SK-N-SH (cell line): ENCODE measurements at regions not wholly inside any gene's neighbourhood (a gene's known extent, or its start where the extent isn't known, plus 50 kb on each side); places are given as distances from the start of the nearest gene placed in this dataset.

Experiments
- CTCF ChIA-PET: fragments of 300-600, 350-600 bp; formaldehyde crosslinking; extraction: SDS; loops from one replicate; lab custom pipeline; 2021; lab: Yijun Ruan, JAX
- POLR2A ChIA-PET: fragments of 350-600 bp; sonication (Branson Sonifier 250); formaldehyde crosslinking; extraction: SDS; loops from one replicate; lab custom pipeline; 2020; ENCODE audit warnings: antibody characterized with exemption, inconsistent platforms; lab: Yijun Ruan, JAX
- DNase-seq: peaks from one replicate; pipeline ENCODE4 v3.0.0; 2012
- H2AFZ ChIP-seq: fragments of 200-600 bp; sonication (generic); 2 replicates; pipeline ENCODE4 v1.8.1; 2016; ENCODE audit warnings: antibody characterized with exemption, mild to moderate bottlenecking, low read depth
- H3F3A ChIP-seq: fragments of 200-600 bp; sonication (generic); replicated peaks from 2 replicates; pipeline ENCODE3; 2016; ENCODE audit warnings: antibody characterized with exemption, mild to moderate bottlenecking; ENCODE audit not compliant: insufficient read depth
- H3K27ac ChIP-seq, 2 experiments: fragments of 200-500 bp in 1 of 2; fragments of 200-600 bp in 1 of 2; sonication (Bioruptor generic) in 1 of 2; sonication (generic), shearing (Covaris generic) in 1 of 2; 2 replicates each; pipeline versions ENCODE4 v1.5.1 to v1.6.1; 2014 to 2016; ENCODE audit warnings: low read depth in 2 of 2, inconsistent platforms in 1 of 2, low read length in 1 of 2, mild to moderate bottlenecking in 1 of 2, mixed read lengths in 1 of 2
- H3K27me3 ChIP-seq: fragments of 200-600 bp; sonication (generic), shearing (Covaris generic); 2 replicates; pipeline ENCODE4 v1.6.1; 2016; ENCODE audit warnings: mixed run types; ENCODE audit not compliant: insufficient read depth
- H3K36me3 ChIP-seq, 2 experiments: fragments of 200-500 bp in 1 of 2; fragments of 200-600 bp in 1 of 2; sonication (Bioruptor generic) in 1 of 2; sonication (generic) in 1 of 2; replicated peaks in 1 of 2; 2 replicates each; pipeline versions ENCODE3 to v1.5.1; 2014 to 2016; ENCODE audit warnings: low read length in 1 of 2, mild to moderate bottlenecking in 1 of 2; ENCODE audit not compliant: insufficient read depth in 2 of 2, control insufficient read depth in 1 of 2
- H3K4me1 ChIP-seq, 2 experiments: fragments of 200-500 bp in 1 of 2; fragments of 200-600 bp in 1 of 2; sonication (Bioruptor generic) in 1 of 2; sonication (generic), shearing (Covaris generic) in 1 of 2; 2 replicates each; pipeline versions ENCODE4 v1.5.1 to v1.6.1; 2014 to 2016; ENCODE audit warnings: low read depth in 1 of 2, low read length in 1 of 2, mixed run types in 1 of 2; ENCODE audit not compliant: insufficient read depth in 2 of 2, control insufficient read depth in 1 of 2
- H3K4me2 ChIP-seq: fragments of 200-600 bp; sonication (generic), shearing (Covaris generic); 2 replicates; pipeline ENCODE4 v1.6.1; 2017; ENCODE audit warnings: mixed run types
- H3K4me3 ChIP-seq, 2 experiments: fragments of 200-500 bp in 1 of 2; fragments of 200-600 bp in 1 of 2; sonication (Bioruptor generic) in 1 of 2; sonication (generic), shearing (Covaris generic) in 1 of 2; 2 replicates each; pipeline versions ENCODE4 v1.5.1 to v1.8.1; 2014 to 2016; ENCODE audit warnings: low read depth in 2 of 2, inconsistent platforms in 1 of 2, low read length in 1 of 2, mild to moderate bottlenecking in 1 of 2, mixed read lengths in 1 of 2, moderate library complexity in 1 of 2
- H3K79me2 ChIP-seq: fragments of 200-600 bp; sonication (generic); 2 replicates; pipeline ENCODE4 v1.8.1; 2017; ENCODE audit warnings: mild to moderate bottlenecking; ENCODE audit not compliant: insufficient read depth
- H3K9ac ChIP-seq: fragments of 200-600 bp; sonication (generic); 2 replicates; pipeline ENCODE4 v1.6.1; 2017; ENCODE audit warnings: mixed run types
- H3K9me2 ChIP-seq: fragments of 200-600 bp; sonication (generic); 2 replicates; pipeline ENCODE4 v1.6.1; 2017; ENCODE audit warnings: mixed run types
- H3K9me3 ChIP-seq: fragments of 200-600 bp; sonication (generic); 2 replicates; pipeline ENCODE4 v1.6.1; 2017; ENCODE audit warnings: mixed run types, mild to moderate bottlenecking, moderate library complexity
- H4K20me1 ChIP-seq: fragments of 200-600 bp; sonication (generic); 2 replicates; pipeline ENCODE4 v1.6.1; 2017; ENCODE audit warnings: mild to moderate bottlenecking, mixed run types; ENCODE audit not compliant: insufficient read depth
- ELF1 ChIP-seq: IDR thresholded peaks from 2 replicates; pipeline ENCODE4 v1.4.0; 2012
- EP300 ChIP-seq, 2 experiments: IDR thresholded peaks; 2 replicates each; pipeline versions ENCODE4 v1.4.0 to v1.6.1; 2012; ENCODE audit warnings: borderline replicate concordance in 1 of 2, low read depth in 1 of 2, low read length in 1 of 2
- FOSL2 ChIP-seq: IDR thresholded peaks from 2 replicates; pipeline ENCODE4 v1.4.0; 2012; ENCODE audit warnings: low read depth, mild to moderate bottlenecking, moderate library complexity, borderline replicate concordance
- FOXJ3 ChIP-seq: sonication (generic); formaldehyde crosslinking; IDR thresholded peaks from 2 replicates; pipeline ENCODE4 v1.5.1; 2020; ENCODE audit warnings: mild to moderate bottlenecking, missing genetic modification reagents
- FOXM1 ChIP-seq: IDR thresholded peaks from 2 replicates; pipeline ENCODE4 v1.4.0; 2012; ENCODE audit warnings: low read depth, mild to moderate bottlenecking
- GABPA ChIP-seq: IDR thresholded peaks from 2 replicates; pipeline ENCODE4 v1.4.0; 2012; ENCODE audit warnings: low read depth, mild to moderate bottlenecking
- GATA2 ChIP-seq: sonication (generic); formaldehyde crosslinking; IDR thresholded peaks from 2 replicates; pipeline ENCODE4 v1.5.0; 2020; ENCODE audit warnings: mild to moderate bottlenecking, missing genetic modification reagents
- IRF3 ChIP-seq: fragments of 150-350 bp; IDR thresholded peaks from 2 replicates; pipeline ENCODE4 v1.6.1; 2016; ENCODE audit warnings: mild to moderate bottlenecking, low read depth, low read length
- JUND ChIP-seq: IDR thresholded peaks from 2 replicates; pipeline ENCODE4 v1.4.0; 2012
- MEF2A ChIP-seq: IDR thresholded peaks from 2 replicates; pipeline ENCODE4 v1.4.0; 2012; ENCODE audit warnings: low read depth, borderline replicate concordance
- MXI1 ChIP-seq: IDR thresholded peaks from 2 replicates; pipeline ENCODE4 v1.6.1; 2012; ENCODE audit warnings: mild to moderate bottlenecking, low read depth, low read length, improper control_type of control experiment
- NFIC ChIP-seq: IDR thresholded peaks from 2 replicates; pipeline ENCODE4 v1.4.0; 2012; ENCODE audit warnings: borderline replicate concordance
- POLR2AphosphoS5 ChIP-seq: IDR thresholded peaks from 2 replicates; pipeline ENCODE4 v1.6.1; 2012; ENCODE audit warnings: low read depth, low read length
- RCOR1 ChIP-seq: fragments of 150-350 bp; IDR thresholded peaks from 2 replicates; pipeline ENCODE4 v1.6.1; 2017; ENCODE audit warnings: antibody characterized with exemption, low read length
- RFX5 ChIP-seq: IDR thresholded peaks from 2 replicates; pipeline ENCODE4 v1.6.1; 2012; ENCODE audit warnings: mild to moderate bottlenecking, improper control_type of control experiment, low read length
- RXRA ChIP-seq: IDR thresholded peaks from 2 replicates; pipeline ENCODE4 v1.4.0; 2012; ENCODE audit warnings: low read depth, mild to moderate bottlenecking, borderline replicate concordance
- SIN3A ChIP-seq: IDR thresholded peaks from 2 replicates; pipeline ENCODE4 v1.6.1; 2012; ENCODE audit warnings: low read depth, mild to moderate bottlenecking, low read length, moderate library complexity, borderline replicate concordance
- SMC3 ChIP-seq: IDR thresholded peaks from 2 replicates; pipeline ENCODE4 v1.6.1; 2012; ENCODE audit warnings: low read depth, low read length, improper control_type of control experiment
- YY1 ChIP-seq: IDR thresholded peaks from 2 replicates; pipeline ENCODE4 v1.4.0; 2012; ENCODE audit warnings: low read depth, mild to moderate bottlenecking
- WGBS: methylation state at CpG from one replicate; pipeline ENCODE4 v1.1.6; 2017; ENCODE audit warnings: low lambda C conversion rate; 5-methylcytosine and 5-hydroxymethylcytosine counted together
- TF ChIP-seq, protein P1 (sequence below): IDR thresholded peaks from 2 replicates; pipeline ENCODE4 v1.4.0; 2012; ENCODE audit warnings: low read depth, borderline replicate concordance

GRCh38 chr13:62906469-62906868 is 1490.8 kb upstream of the PCDH20 start:
- no peak overlapping the region for H2AFZ ChIP-seq
- CTCF ChIA-PET = no interaction called here
- H3K9me3 ChIP-seq = no peaks in the 10 kb centered on the region
- no peak overlapping the region for H3K4me3 ChIP-seq
- no peaks in the 10 kb centered on the region for H3K27me3 ChIP-seq
- POLR2A ChIA-PET = no interaction called here
- no peaks in the 10 kb centered on the region for H3F3A ChIP-seq
- no peaks in the 10 kb centered on the region for H3K36me3 ChIP-seq
- no peak overlapping the region for H3K9ac ChIP-seq
- no peaks in the 10 kb centered on the region for H3K4me1 ChIP-seq
- no peak overlapping the region for H3K4me2 ChIP-seq
- H3K79me2 ChIP-seq = no peaks in the 10 kb centered on the region
- H4K20me1 ChIP-seq = no peaks in the 10 kb centered on the region
- no peak for DNase-seq
- H3K27ac ChIP-seq = no peak overlapping the region
- H3K9me2 ChIP-seq = no peaks in the 10 kb centered on the region
- no peak for TF ChIP-seq JUND
- no peak for TF ChIP-seq FOSL2
- no peak for TF ChIP-seq RCOR1
- no peak for TF ChIP-seq MEF2A
- no peak for TF ChIP-seq NFIC
- no peak for TF ChIP-seq ELF1
- TF ChIP-seq GATA2 (CRISPR knock-in tag) = no peak
- TF ChIP-seq RFX5 = no peak
- TF ChIP-seq SIN3A = no peak
- TF ChIP-seq GABPA = no peak
- TF ChIP-seq, protein P1, sequence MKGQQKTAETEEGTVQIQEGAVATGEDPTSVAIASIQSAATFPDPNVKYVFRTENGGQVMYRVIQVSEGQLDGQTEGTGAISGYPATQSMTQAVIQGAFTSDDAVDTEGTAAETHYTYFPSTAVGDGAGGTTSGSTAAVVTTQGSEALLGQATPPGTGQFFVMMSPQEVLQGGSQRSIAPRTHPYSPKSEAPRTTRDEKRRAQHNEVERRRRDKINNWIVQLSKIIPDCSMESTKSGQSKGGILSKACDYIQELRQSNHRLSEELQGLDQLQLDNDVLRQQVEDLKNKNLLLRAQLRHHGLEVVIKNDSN = no peak
- no peak for TF ChIP-seq FOXJ3 (CRISPR knock-in tag)
- TF ChIP-seq IRF3 = no peak

DNA sequence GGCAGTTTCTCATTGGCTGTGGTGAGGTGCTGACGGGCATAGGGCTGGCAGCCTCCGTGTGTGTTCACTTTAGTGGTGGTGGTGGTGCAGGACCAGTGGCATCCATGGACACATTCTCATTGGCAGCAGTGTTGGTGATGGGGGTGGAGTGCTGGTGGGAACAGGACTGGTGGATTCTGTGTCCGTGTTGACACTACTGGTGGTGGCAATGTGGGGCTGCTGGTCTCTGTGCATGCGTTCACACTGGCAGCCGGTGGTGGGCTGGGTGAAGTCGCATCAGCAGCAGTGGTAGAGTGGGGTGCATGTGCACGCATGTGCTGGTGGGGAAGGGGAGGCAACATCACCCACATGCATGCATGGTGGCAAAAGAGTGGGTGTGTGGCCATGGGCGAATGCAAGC is 1471.4 kb upstream of the PCDH20 start:
- Histone ChIP-seq H3K27ac (no peak overlapping the region), H3K9me3 (no peaks in the 10 kb centered on the region), H3K27me3 (no peaks in the 10 kb centered on the region), H3K36me3 (no peaks in the 10 kb centered on the region), H3F3A (no peaks in the 10 kb centered on the region), H3K9me2 (no peaks in the 10 kb centered on the region), H2AFZ (no peak overlapping the region), H3K4me1 (no peaks in the 10 kb centered on the region), H3K4me2 (no peak overlapping the region), H3K4me3 (no peak overlapping the region), H3K79me2 (no peaks in the 10 kb centered on the region), H3K9ac (no peak overlapping the region), H4K20me1 (no peaks in the 10 kb centered on the region)
- CTCF ChIA-PET = no interaction called here
- 62% methylated on average over 8 of the region's 8 CpGs for WGBS
- DNase-seq = no peak
- POLR2A ChIA-PET = no interaction called here
- TF ChIP-seq MXI1 = no peak
- TF ChIP-seq YY1 = no peak
- no peak for TF ChIP-seq FOSL2
- no peak for TF ChIP-seq EP300 (IDR thresholded peaks at IDR 0.05; ENCODE audit: borderline replicate concordance in 1 of 2, low read depth in 1 of 2, low read length in 1 of 2)
- no peak for TF ChIP-seq RXRA
- TF ChIP-seq POLR2AphosphoS5 = no peak
- TF ChIP-seq FOXM1 = no peak
- no peak for TF ChIP-seq SMC3
